HFFc6 (cell line): ENCODE measurements at regions not wholly inside any gene's neighbourhood (a gene's known extent, or its start where the extent isn't known, plus 50 kb on each side); places are given as distances from the start of the nearest gene placed in this dataset.

Experiments
- DNase-seq: peaks from one replicate; pipeline ENCODE4 v3.0.0-alpha.2; 2018
- H3K27ac Mint-ChIP-seq: 2 replicates; pipeline ENCODE4 v1.8.0; 2020; ENCODE audit warnings: mild to moderate bottlenecking, mixed read lengths
- H3K27me3 Mint-ChIP-seq: 2 replicates; pipeline ENCODE4 v1.8.0; 2021; ENCODE audit warnings: mild to moderate bottlenecking, moderate library complexity, mixed read lengths; ENCODE audit not compliant: insufficient read depth
- H3K36me3 Mint-ChIP-seq: 2 replicates; pipeline ENCODE4 v1.8.0; 2021; ENCODE audit warnings: low read depth, mixed read lengths
- H3K4me1 Mint-ChIP-seq: 2 replicates; pipeline ENCODE4 v1.8.0; 2020; ENCODE audit warnings: low read depth, mixed read lengths
- H3K4me3 Mint-ChIP-seq: 2 replicates; pipeline ENCODE4 v1.8.0; 2020; ENCODE audit warnings: mild to moderate bottlenecking, moderate library complexity, mixed read lengths
- H3K9me3 Mint-ChIP-seq: 2 replicates; pipeline ENCODE4 v1.8.0; 2020; ENCODE audit warnings: mild to moderate bottlenecking, mixed read lengths
- TF ChIP-seq, protein P1 (sequence below): fragments of 200-600 bp; sonication (generic); IDR thresholded peaks from 2 replicates; pipeline ENCODE4 v1.5.0; 2021; ENCODE audit warnings: antibody characterized with exemption, mild to moderate bottlenecking

DNA sequence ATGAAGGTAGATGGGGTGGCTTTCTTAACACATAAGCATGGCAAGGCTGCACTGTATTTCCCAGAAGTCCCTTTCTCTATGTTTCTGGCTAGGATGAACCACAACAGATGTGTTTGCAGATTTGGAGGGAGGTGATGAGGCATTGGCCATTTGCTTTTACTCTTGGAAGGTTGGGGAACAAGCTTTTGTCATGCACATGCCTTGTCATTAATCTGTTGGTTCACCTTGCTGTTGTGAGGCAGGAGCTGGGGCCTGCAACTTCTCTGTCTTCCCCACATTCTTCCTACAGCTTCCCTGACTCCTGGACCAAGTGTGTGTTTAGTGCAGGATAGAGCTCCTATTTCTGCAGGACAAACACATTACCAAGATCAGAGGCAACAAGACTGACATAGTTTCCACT, 326.2 kb upstream of the SPTLC3 start:
- H3K36me3 Mint-ChIP-seq = no peaks in the 10 kb centered on the region
- H3K27ac Mint-ChIP-seq = no peak overlapping the region
- no peak overlapping the region for H3K4me3 Mint-ChIP-seq
- H3K4me1 Mint-ChIP-seq = no peaks in the 10 kb centered on the region
- no peaks in the 10 kb centered on the region for H3K27me3 Mint-ChIP-seq
- TF ChIP-seq, protein P1, sequence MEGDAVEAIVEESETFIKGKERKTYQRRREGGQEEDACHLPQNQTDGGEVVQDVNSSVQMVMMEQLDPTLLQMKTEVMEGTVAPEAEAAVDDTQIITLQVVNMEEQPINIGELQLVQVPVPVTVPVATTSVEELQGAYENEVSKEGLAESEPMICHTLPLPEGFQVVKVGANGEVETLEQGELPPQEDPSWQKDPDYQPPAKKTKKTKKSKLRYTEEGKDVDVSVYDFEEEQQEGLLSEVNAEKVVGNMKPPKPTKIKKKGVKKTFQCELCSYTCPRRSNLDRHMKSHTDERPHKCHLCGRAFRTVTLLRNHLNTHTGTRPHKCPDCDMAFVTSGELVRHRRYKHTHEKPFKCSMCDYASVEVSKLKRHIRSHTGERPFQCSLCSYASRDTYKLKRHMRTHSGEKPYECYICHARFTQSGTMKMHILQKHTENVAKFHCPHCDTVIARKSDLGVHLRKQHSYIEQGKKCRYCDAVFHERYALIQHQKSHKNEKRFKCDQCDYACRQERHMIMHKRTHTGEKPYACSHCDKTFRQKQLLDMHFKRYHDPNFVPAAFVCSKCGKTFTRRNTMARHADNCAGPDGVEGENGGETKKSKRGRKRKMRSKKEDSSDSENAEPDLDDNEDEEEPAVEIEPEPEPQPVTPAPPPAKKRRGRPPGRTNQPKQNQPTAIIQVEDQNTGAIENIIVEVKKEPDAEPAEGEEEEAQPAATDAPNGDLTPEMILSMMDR = no peak
- H3K9me3 Mint-ChIP-seq = peaks cover 24% of the 10 kb centered on the region
- DNase-seq = no peak

DNA sequence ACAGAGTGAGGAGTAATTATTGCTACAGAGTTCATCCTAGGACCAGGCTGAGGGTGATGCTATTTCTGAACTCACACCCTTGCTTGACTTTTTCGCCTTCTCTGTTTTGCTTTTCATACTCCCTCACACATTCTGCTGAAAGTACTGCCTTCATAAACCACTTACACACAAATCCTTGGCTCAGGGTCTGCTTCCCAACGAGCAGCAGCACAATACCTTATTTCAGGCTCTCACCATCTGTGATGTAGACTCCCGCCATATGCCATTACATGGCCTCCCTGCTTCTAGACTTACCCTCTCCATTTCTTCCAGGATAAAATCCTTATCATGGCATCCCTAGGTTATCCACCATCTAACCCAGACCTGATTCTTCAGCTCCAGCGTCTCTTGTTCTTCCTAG, 321.3 kb upstream of the SPTLC3 start:
- Mint-ChIP-seq H3K27ac (no peak overlapping the region), H3K4me3 (no peak overlapping the region), H3K4me1 (no peaks in the 10 kb centered on the region), H3K36me3 (no peaks in the 10 kb centered on the region), H3K27me3 (no peaks in the 10 kb centered on the region), H3K9me3 (peaks cover 39% of the 10 kb centered on the region)
- TF ChIP-seq, protein P1 = no peak
- DNase-seq = no peak

GRCh38 chr20:12695937-12696336, 312.8 kb upstream of the SPTLC3 start:
- H3K36me3 Mint-ChIP-seq = no peaks in the 10 kb centered on the region
- H3K27ac Mint-ChIP-seq = no peak overlapping the region
- no peaks in the 10 kb centered on the region for H3K27me3 Mint-ChIP-seq

GRCh38 chr20:12698817-12699216, 310.0 kb upstream of the SPTLC3 start:
- TF ChIP-seq, protein P1 = no peak
- Mint-ChIP-seq H3K4me3 (no peak overlapping the region), H3K27ac (no peak overlapping the region), H3K9me3 (peaks cover 56% of the 10 kb centered on the region), H3K36me3 (no peaks in the 10 kb centered on the region), H3K27me3 (no peaks in the 10 kb centered on the region), H3K4me1 (no peaks in the 10 kb centered on the region)
- no peak for DNase-seq

More at GRCh38 chr20:12695937-12696336, 312.8 kb upstream of the SPTLC3 start:
- no peak for DNase-seq
- TF ChIP-seq, protein P1 = no peak
- no peaks in the 10 kb centered on the region for H3K4me1 Mint-ChIP-seq
- H3K9me3 Mint-ChIP-seq = peaks cover 62% of the 10 kb centered on the region
- H3K4me3 Mint-ChIP-seq = no peak overlapping the region

DNA sequence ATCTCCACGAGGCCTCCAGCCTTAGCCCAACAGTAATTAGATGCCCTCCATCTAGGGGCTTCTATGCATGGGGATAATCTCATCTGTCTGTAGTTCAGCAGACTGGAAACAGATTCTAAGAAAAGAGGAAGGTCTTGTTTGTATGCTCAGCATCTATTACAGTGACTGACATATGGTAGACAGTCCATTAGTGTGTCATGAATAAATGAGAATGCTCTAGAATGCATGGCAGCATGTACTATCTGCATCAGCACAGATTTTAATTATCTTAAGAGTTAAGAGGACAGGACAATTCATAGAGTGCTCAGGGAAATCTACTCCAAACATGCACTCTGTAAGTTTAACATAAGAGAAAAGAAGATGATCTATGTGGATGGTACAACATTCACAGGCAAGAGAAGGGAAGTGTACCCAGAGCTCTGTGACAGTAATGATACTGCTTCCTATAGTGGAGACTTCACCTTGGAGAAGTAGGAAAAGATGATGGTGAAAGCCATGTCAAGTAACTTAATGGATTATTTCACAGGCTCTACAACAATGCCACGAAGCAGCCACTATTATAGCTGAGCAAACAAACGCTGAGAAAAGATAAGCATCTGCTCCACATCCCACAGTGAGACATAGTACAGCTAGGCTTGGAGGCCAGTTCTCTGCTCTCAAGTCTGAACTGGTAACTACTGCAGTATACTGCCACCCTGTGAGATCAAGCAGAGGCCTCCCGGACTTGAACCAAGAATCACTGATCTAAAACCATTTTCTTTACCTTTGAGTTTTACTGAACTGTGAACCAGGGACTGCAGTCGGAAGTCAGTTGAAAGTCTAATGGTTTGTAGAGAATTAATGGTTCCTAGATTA, 309.2 kb upstream of the SPTLC3 start:
- H3K36me3 Mint-ChIP-seq = no peaks in the 10 kb centered on the region
- no peak for DNase-seq
- no peak overlapping the region for H3K4me3 Mint-ChIP-seq
- H3K27ac Mint-ChIP-seq = no peak overlapping the region
- TF ChIP-seq, protein P1 = no peak
- no peaks in the 10 kb centered on the region for H3K4me1 Mint-ChIP-seq
- H3K27me3 Mint-ChIP-seq = no peaks in the 10 kb centered on the region
- H3K9me3 Mint-ChIP-seq = peaks cover 52% of the 10 kb centered on the region
